ENCODE measurements at regions not wholly inside any gene's neighbourhood (a gene's known extent, or its start where the extent isn't known, plus 50 kb on each side); places are given as distances from the start of the nearest gene placed in this dataset.

GRCh38 chr20:23291575-23292240 lies 58.9 kb upstream of the NXT1 start:
- Mint-ChIP-seq H3K36me3 (ENCODE audit: low read depth, unreplicated experiment) (no peaks in the 10 kb centered on the region), H3K4me1 (ENCODE audit: low read depth, unreplicated experiment) (no peaks in the 10 kb centered on the region), H3K27me3 (ENCODE audit: low read depth, unreplicated experiment) (peaks cover 52% of the 10 kb centered on the region), H3K9me3 (ENCODE audit: unreplicated experiment) (no peaks in the 10 kb centered on the region), H3K27ac (ENCODE audit: unreplicated experiment) (no peak overlapping the region), H3K4me3 (ENCODE audit: unreplicated experiment) (no peak overlapping the region)
- no peak for FAIRE-seq
- Histone ChIP-seq H3K27me3 (ENCODE audit: insufficient read depth, low read length) (peaks cover 2% of the 10 kb centered on the region), H3K9me3 (ENCODE audit: insufficient read depth, low read depth, low read length) (peaks cover 6% of the 10 kb centered on the region), H3K9ac (ENCODE audit: low read length) (no peak overlapping the region), H2AFZ (ENCODE audit: low read depth, low read length) (no peak overlapping the region), H3K4me3 (ENCODE audit: insufficient read depth, low read depth, low read length) (no peak overlapping the region), H3K79me2 (ENCODE audit: insufficient read depth, low read length) (no peaks in the 10 kb centered on the region), H3K27ac (ENCODE audit: low read depth, low read length) (no peak overlapping the region), H4K20me1 (ENCODE audit: insufficient read depth, low read length) (no peaks in the 10 kb centered on the region), H3K36me3 (ENCODE audit: insufficient read depth, low read length) (no peaks in the 10 kb centered on the region), H3K4me1 (ENCODE audit: insufficient read depth, low read length) (no peaks in the 10 kb centered on the region), H3K4me2 (ENCODE audit: low read length) (no peak overlapping the region)
- no peak for DNase-seq (ENCODE audit: low read depth)
- TF ChIP-seq CTCF (IDR thresholded peaks at IDR 0.05; ENCODE audit: insufficient read depth, low read depth, low read length) (no peak), EZH2 (IDR thresholded peaks at IDR 0.05; ENCODE audit: insufficient read depth, low read length) (no peak)

GRCh38 chr20:23290761-23291574 lies 59.6 kb upstream of the NXT1 start:
- peaks cover 2% of the 10 kb centered on the region for H3K27me3 ChIP-seq (ENCODE audit: insufficient read depth, low read length)
- H3K4me1 ChIP-seq (ENCODE audit: insufficient read depth, low read length), result no peaks in the 10 kb centered on the region
- peaks cover 6% of the 10 kb centered on the region for H3K9me3 ChIP-seq (ENCODE audit: insufficient read depth, low read depth, low read length)
- Mint-ChIP-seq H3K4me1 (ENCODE audit: low read depth, unreplicated experiment) (no peaks in the 10 kb centered on the region), H3K27ac (ENCODE audit: unreplicated experiment) (no peak overlapping the region), H3K9me3 (ENCODE audit: unreplicated experiment) (no peaks in the 10 kb centered on the region), H3K27me3 (ENCODE audit: low read depth, unreplicated experiment) (peaks cover 51% of the 10 kb centered on the region), H3K4me3 (ENCODE audit: unreplicated experiment) (no peak overlapping the region), H3K36me3 (ENCODE audit: low read depth, unreplicated experiment) (no peaks in the 10 kb centered on the region)
- H3K4me3 ChIP-seq (ENCODE audit: insufficient read depth, low read depth, low read length), result no peak overlapping the region
- H2AFZ ChIP-seq (ENCODE audit: low read depth, low read length), result no peak overlapping the region
- FAIRE-seq (no peak), DNase-seq (ENCODE audit: low read depth) (no peak)
- TF ChIP-seq CTCF (IDR thresholded peaks at IDR 0.05; ENCODE audit: insufficient read depth, low read depth, low read length) (no peak), EZH2 (IDR thresholded peaks at IDR 0.05; ENCODE audit: insufficient read depth, low read length) (no peak)
- H4K20me1 ChIP-seq (ENCODE audit: insufficient read depth, low read length), result no peaks in the 10 kb centered on the region
- H3K79me2 ChIP-seq (ENCODE audit: insufficient read depth, low read length), result no peaks in the 10 kb centered on the region
- H3K4me2 ChIP-seq (ENCODE audit: low read length), result no peak overlapping the region
- H3K36me3 ChIP-seq (ENCODE audit: insufficient read depth, low read length), result no peaks in the 10 kb centered on the region
- no peak overlapping the region for H3K9ac ChIP-seq (ENCODE audit: low read length)
- no peak overlapping the region for H3K27ac ChIP-seq (ENCODE audit: low read depth, low read length)
